ENCODE measurements at regions not wholly inside any gene's neighbourhood (a gene's known extent, or its start where the extent isn't known, plus 50 kb on each side); places are given as distances from the start of the nearest gene placed in this dataset.

- DNase-seq (ENCODE audit: low spot score in 2 of 2): peak in 1 of 2 donors; percentile 76
- H3K4me3 ChIP-seq (ENCODE audit: low read depth, poor library complexity, severe bottlenecking): no peak overlapping the region
- intact Hi-C loops (cut with DNase I; ENCODE audit: low total_unique reads): no loop called here
- 60 to 75% methylated on average over 15 to 17 of the region's 17 CpGs for WGBS, 2 donors
- no peak for TF ChIP-seq CTCF (IDR thresholded peaks at IDR 0.05)
- no peak for TF ChIP-seq POLR2A (IDR thresholded peaks at IDR 0.05)
Measured at GRCh38 chr9:135339378-135339973, 140.1 kb upstream of the PPP1R26 start.

- H3K4me3 ChIP-seq (ENCODE audit: low read depth, poor library complexity, severe bottlenecking): no peak overlapping the region
- WGBS, 2 donors: 22 to 24% methylated on average over 12 of the region's 12 CpGs
- peak in 1 of 2 donors; percentile 75 for DNase-seq (ENCODE audit: low spot score in 2 of 2)
- intact Hi-C loops (cut with DNase I; ENCODE audit: low total_unique reads): loop anchor here (5.0 kb wide), 1 partner anchor 253 kb away; the partner anchor contains the start of gene OLFM1
- TF ChIP-seq POLR2A (IDR thresholded peaks at IDR 0.05) (no peak), CTCF (IDR thresholded peaks at IDR 0.05) (no peak)
Measured at GRCh38 chr9:135340143-135340655, 139.4 kb upstream of the PPP1R26 start.

- intact Hi-C loops (cut with DNase I; ENCODE audit: low total_unique reads): loop anchor here (5.0 kb wide), 1 partner anchor 254 kb away; the partner anchor contains the start of gene OLFM1
- no peak overlapping the region for H3K4me3 ChIP-seq (ENCODE audit: low read depth, poor library complexity, severe bottlenecking)
- WGBS, 2 donors: 59 to 66% methylated on average over 18 to 19 of the region's 20 CpGs
- peak in 1 of 2 donors; percentile 71 for DNase-seq (ENCODE audit: low spot score in 2 of 2)
- TF ChIP-seq POLR2A (IDR thresholded peaks at IDR 0.05): no peak
- TF ChIP-seq CTCF (IDR thresholded peaks at IDR 0.05): no peak
Measured at GRCh38 chr9:135340726-135341475, 138.7 kb upstream of the PPP1R26 start.

- intact Hi-C loops (cut with DNase I; ENCODE audit: low total_unique reads): loop anchor here (5.0 kb wide), 1 partner anchor 254 kb away; the partner anchor contains the start of gene OLFM1
- no peak for DNase-seq (ENCODE audit: low spot score in 2 of 2)
Measured at GRCh38 chr9:135341612-135342169, 137.9 kb upstream of the PPP1R26 start.

More at GRCh38 chr9:135341612-135342169, 137.9 kb upstream of the PPP1R26 start:
- WGBS, 2 donors: 78 to 82% methylated on average over 13 of the region's 13 CpGs
- TF ChIP-seq CTCF (IDR thresholded peaks at IDR 0.05) (no peak), POLR2A (IDR thresholded peaks at IDR 0.05) (no peak)
- H3K4me3 ChIP-seq (ENCODE audit: low read depth, poor library complexity, severe bottlenecking): no peak overlapping the region
